ENCODE measurements at regions not wholly inside any gene's neighbourhood (a gene's known extent, or its start where the extent isn't known, plus 50 kb on each side); places are given as distances from the start of the nearest gene placed in this dataset.
A peak's percentile ranks its signal among the peaks of the same experiment; 100 is the strongest.

DNA sequence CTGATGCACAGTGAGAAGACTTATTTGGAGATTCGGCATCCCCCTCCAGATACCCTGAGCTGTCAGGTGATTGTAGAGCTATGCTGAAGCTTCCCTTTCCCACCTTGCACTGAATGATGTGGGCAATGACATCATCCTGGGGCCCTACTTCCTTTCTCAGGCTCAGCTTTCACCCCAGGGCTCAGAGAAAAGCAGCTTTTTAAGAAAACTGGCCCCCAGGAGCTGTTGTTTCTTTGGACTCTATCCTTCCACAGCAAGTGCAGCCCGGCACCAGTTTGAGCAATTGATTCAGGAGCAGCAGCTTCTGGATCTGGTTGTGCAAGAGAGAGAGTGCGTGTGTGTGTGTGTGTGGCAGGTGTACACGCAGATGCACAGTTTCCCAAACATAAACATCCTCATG is 251.3 kb downstream of the ANAPC1 start:
- DNase-seq: no peak

DNA sequence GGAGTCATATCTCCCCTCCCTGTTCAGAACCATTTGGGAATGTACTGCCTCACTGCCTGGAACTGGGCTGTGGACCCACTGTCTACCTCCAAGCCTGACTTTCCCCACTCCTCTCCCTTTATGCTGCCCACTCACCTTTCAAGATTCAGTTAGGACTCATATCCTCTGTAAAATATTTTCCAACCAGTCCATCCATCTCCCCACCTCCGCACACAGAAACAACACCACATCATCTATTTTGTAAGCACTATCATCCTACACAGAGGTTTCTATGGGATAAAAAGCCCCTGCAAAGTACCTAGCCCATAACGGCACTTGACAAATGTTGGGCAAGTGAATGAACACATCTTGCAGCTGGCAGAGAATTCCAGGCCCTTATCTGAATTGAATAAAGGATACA is 250.8 kb downstream of the ANAPC1 start:
- DNase-seq: no peak

DNA sequence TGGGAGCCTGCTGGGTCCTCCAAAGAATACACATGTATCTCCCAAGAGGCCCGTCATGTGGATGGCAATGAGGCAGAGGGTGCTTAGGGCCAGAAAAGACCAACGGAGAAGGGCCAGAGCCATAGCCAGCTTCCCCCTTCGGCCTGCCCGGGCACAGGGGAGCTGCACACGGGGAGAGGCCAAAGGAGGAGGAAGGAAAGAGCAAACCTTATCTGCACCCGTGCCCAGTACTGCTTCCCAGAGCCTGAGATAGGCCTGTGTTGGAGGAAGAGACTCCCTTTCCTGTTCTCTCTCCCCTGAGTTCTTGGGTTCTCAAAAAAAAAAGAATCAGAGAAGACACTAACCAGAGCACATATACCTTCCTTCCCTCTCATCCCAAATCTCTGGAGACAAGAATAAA is 250.3 kb downstream of the ANAPC1 start:
- no peak for DNase-seq

DNA sequence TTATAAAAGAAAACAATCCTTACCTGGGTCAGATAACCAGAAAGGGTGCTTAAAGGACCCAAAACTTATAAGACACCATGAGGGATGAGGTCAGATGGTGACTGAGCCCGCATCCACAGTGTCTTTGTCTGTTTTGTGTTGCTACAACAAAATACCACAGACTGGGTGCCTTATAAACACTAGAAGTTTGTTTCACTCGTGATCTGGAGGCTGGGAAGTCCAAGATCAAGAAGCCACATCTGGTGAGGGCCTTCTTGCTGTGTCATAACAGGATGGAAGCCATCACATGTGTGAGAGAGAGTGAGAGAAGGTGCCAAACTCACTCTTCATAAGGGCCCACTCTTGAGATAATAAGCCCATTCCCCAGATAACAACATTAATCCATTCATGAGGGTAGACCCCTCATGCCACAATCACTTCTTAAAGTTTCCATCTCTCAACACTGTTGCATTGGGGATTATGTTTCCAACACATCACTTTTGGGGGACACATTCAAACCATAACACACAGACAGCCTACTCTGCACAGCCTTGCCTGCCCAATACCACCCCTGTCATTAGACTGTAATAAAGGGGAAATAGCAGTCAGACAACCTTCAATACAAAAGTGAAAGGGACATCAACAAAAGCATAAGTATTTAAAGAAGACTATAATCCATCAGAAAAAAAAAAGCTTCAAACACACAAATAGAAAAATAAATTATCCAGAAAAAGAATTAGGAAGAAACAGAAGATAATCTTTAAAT is 249.8 kb downstream of the ANAPC1 start:
- DNase-seq: no peak

DNA sequence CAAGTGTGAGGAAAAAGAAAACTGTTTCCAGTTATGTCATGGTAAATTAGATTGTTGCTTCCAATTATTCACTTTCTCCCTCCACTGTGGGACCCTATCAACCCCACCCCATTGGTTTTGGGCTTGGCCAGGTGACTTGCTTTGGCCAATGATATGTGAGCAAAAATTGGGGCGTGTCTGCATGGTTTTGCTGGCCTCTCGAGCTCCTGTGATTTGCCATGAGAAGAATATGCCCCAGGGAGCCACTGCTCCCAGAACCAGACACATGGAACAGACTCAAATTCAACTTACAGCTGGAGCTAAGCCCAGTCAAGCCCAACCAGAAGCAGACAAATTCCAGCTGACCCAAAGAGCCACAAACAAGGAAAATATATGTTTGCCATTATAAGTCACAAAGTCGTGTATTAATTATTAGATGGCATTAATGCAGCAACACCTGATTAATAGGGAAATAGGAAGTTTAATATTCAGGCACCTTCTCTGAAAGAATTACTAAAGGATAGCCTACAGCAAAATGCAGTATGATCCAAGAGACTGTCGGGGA is 248.9 kb downstream of the ANAPC1 start:
- peak; percentile 13 for DNase-seq

DNA sequence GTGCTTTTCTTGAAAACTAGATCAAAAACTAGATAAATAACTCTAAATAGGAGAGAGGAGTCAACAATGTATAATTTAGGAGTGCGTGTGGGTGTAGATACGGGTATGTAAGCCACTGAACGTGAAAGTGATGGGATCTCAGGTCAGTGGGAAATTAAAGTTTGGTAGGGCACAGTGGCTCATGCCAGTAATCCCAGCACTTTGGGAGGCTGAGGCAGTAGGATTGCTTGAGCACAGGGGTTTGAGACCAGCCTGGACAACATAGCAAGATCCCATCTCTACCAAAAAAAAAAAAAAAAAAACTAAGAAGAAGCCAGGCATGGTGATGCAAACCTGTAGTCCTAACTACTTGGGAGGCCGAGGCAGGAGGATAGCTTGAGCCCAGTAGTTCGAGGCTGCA is 247.1 kb downstream of the ANAPC1 start:
- DNase-seq: no peak

DNA sequence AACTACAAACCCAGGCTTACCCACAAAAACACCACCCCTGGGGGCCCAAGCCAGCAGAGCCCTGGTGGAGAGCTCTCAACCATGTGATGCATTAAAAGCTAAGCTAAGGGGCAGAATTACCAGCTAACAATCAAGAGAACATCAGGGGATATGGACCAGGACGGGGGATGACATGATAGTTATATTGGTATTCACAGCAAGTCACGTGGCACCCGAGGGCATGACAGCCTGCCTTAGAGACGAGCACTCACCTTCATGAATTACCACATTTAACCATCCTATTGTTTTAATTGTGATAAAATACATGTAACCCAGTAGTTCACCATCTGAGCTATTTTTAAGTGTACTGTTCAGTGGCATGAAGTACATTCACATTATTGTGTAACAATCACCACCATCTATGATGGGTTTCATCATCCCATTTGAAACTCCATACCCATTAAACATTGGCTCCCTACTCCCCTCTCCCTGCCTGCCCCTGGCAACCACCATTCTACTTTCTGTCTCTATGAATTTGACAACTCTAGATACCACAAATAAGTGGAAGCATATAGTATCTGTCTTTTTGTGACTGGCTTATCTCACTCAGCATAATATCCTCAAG is 245.6 kb downstream of the ANAPC1 start:
- no peak for DNase-seq

DNA sequence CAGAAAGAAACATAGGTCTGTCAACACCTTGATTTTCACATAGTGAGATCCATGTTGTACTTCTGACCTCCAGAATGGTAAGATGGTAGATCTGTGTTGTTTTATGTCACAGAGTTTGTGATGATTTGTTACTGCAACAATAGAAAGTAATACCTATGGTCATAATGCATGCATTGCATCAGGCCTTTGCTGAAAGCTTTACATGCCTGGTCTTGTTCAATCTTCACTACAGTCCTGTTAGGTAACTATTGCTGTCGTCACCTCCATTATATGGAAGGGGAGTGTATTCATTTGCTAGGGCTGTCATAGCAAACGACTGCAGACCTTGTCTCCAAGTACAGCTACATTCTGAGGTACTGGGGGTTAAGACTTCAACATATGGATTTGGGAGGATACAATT is 243.5 kb downstream of the ANAPC1 start:
- DNase-seq: no peak

DNA sequence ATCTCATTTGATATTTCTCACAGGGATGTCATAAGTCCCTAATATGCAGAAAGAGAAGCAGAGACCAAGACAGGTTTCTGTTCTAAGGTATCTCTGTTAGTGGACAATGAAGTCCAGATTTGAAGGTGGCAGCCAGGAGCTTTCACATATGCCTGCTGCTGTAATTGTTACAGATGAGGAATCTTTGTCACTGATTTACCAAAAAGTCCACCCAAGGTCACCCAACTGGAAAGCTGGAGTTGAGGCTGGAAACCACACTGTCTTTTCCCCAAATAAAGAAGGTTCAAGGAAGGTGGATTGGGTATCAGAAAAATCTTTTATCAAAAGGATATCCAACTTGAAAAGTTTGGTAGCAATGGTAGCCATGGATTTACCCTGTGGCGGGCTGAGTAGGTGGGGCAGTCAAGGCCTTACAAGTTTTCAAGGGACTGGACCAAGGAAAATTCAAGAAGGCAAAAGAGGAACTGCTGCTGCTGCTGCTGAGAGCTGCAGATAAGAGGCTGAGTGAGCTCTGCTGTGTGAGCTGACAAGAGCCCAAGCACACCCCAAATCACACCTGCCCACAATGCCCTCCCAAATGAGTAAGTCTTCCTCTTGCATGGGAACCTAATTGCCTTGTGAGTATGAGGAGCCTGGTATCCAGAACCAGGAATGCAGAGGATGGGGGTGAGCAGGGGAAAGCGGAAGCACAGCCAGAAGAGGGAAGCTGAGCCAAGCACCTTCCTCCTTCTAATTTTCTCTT is 241.2 kb downstream of the ANAPC1 start:
- no peak for DNase-seq

DNA sequence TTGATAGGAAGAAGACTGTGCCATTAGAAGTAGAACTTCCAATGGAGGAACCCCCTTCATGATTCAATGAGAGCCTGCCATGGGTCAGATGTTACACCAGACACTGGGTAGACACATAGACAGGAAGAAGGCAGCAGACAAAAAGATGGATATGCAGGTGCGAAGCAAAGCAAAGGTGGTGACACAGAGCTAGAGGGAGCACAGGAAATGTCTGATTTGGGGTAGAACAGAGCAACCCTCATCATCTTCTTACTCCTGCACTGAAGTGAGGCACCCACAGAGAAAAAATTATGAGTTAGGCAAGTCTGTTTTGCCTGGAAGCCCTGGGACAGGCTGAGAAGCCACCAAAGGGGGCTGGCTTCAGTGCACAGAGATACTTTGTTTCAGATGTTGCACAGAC is 240.2 kb downstream of the ANAPC1 start:
- no peak for DNase-seq

DNA sequence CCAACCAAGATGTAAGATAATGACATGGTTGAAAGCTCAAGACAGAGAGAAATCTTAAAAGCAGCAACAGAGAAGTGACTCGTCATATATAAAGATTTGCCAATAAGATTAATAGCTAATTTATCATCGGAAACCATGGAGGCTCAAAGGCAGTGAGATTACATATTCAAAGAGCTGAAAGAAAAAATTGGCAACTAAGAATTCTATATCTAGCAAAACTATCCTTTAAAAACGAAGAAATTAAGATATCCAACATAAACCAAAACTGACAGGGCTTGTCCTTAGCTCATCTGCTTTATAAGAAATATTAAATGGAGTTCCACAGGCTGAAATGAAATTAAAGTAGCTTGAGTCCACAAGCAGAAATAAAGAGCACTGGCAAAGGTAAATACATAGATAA is 236.6 kb downstream of the ANAPC1 start:
- no peak for DNase-seq

DNA sequence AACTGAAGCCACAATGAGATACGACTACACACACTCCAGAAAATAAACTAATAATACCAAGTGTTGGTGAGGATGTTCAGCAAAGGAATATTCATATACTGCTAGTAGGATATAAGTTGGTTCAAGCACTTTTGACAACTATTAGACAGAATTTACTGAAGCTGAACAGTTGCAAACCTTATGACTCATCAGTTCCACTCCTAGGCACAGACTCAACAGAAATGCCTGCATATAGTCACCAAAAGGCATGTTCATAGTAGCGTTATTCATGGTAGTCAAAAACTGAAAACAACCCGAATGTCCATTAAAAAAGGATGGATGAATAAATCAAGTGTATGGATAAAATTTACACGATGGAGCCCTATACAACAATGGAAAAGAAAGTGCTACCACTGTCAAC is 232.0 kb downstream of the ANAPC1 start:
- DNase-seq: no peak

DNA sequence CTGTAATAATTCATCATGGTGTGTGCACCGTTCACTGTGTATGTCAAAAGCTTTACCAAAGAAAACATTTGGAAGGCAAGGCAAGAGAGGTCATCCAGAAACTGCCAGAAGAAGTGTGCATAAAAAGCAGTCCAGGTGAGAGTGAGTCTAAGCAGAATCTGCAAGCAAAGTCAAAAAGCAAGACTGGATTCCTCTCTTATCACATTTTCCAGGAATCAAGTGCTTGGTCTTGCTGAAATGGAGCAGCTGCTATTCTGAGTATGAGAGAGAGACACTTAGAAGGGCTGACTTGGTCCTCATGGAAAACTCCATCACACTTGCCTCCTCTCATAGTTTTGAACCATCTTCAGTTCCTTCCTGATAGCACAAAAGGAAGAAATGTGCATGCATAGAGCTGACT is 231.3 kb downstream of the ANAPC1 start:
- DNase-seq: no peak

DNA sequence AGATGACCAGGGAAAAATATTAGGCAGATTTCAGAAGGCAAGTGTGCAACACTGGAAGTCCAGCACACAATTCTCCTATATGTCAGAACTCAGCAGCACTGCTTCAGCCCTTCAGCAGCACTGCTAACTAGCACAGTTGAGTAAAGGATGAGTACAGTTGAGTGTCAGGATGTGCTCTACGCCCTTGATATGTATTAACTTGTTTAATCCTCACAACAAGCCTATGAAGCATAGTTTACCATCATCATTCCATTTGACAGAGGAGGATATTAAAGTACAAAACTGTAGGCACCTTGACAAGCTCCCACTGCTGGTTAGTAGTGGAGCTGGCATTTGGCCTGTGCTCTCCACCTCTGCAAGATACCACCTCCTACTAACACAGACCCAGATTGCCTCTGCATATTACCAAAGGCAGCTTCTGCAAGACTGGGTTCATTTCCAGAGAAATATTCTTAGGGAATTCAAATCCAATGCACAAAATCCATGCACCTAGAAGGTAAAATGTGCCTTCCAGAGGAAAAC is 230.8 kb downstream of the ANAPC1 start:
- DNase-seq: no peak

DNA sequence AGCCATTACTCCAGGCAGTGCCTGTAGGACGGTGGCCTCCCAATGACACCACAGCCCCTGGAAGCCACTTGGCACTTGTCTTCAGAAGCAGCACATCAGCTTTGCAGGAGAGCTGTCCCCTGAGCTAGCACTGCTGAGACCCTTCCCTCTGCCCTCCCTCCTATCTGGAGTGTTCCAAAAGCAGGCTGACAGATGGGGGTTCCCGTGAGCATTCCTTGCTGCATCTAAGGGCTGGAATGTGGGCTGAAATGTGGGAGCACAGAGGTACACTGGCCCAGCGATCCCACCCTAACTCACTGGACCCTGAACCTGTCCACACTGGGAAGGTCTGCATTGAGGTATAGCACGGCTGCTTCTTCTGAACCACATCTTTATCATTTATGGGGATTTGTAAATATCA is 230.1 kb downstream of the ANAPC1 start:
- DNase-seq: no peak

DNA sequence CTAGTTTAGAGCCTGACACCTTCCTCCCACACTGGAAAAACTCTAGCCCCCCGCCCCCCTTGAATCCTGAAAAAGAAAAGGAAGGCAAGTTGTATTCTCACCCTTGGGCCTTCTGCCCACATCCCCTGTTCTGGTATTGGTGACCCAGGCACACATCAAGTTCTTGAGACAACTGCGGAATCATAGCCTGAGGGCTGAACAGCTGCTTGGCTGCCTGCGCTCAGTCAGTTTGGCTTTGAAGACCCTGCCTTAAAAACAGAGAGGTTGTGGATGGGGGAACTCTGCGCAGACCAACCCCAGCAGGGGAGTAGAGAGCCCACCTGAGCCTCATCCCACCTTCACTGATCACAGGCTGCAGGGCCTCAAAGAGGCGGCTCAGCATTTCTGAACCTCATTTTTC is 229.2 kb downstream of the ANAPC1 start:
- DNase-seq: no peak

DNA sequence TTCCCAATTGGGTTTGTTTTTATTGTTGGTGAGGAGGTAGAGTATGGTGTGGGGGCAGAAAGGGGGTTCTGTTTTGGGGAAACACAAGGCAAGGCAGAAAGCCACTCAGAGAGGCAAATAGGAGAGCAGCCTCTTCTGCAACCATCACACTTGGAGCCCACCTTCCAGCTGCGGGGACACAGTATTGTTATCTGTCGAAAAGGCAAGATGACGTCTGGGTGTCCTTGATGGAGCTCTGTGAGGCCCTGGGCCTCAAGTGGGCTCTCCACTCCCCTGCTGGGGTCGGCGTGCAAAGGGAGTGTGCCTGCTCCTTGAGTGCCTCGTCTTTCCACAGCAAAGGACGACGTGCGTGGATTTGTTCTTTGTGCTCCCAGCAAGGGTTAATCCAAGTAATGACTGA is 227.6 kb downstream of the ANAPC1 start:
- DNase-seq: no peak

DNA sequence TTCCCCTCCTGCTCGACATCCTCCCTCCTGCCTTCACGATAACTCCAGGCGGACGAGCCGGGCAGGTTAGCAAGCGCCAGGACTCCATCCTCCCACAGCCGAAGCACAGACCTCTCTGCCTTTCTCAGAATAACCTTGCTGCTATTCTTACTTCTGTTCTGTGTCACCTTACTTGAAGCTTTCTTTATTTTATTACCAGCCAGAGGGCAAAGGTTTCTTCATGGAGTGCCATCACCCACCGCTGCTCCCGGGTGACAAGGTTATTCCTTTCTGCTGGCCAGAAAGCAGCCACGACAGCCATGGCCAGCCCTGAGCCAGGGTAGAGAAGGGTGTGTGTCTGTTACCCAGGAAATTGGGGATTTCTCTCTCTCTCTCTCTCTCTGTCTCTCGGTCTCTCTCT is 227.1 kb downstream of the ANAPC1 start:
- no peak for DNase-seq

DNA sequence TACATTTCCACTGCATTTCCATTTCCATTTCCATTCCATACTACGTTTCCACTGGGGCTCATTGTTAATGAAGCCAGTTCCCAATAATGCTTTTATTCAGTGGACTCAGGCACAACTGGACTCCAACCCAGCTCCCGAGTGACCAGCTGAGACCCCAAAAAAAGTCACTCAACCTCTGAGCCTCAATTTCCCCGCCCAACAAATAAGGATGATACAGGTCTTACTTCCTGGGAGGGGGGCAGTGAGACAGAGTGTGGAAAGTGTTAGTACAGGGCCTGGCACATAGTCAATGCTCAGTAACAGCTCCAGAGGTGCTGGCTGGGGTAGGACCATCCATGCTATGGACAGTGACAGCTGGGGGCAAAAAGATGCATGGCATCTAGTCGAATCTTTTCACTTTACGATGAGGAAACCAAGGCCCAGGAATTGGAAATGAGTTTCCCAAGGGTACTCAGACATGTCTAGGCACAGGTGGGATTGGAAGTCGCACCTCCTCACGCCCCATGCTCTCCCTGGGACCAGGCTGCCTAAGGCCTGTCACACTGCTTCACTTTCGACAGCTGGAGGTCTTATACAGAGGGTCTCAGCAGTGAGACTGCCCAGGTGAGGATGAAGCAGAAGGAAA is 226.5 kb downstream of the ANAPC1 start:
- no peak for DNase-seq

DNA sequence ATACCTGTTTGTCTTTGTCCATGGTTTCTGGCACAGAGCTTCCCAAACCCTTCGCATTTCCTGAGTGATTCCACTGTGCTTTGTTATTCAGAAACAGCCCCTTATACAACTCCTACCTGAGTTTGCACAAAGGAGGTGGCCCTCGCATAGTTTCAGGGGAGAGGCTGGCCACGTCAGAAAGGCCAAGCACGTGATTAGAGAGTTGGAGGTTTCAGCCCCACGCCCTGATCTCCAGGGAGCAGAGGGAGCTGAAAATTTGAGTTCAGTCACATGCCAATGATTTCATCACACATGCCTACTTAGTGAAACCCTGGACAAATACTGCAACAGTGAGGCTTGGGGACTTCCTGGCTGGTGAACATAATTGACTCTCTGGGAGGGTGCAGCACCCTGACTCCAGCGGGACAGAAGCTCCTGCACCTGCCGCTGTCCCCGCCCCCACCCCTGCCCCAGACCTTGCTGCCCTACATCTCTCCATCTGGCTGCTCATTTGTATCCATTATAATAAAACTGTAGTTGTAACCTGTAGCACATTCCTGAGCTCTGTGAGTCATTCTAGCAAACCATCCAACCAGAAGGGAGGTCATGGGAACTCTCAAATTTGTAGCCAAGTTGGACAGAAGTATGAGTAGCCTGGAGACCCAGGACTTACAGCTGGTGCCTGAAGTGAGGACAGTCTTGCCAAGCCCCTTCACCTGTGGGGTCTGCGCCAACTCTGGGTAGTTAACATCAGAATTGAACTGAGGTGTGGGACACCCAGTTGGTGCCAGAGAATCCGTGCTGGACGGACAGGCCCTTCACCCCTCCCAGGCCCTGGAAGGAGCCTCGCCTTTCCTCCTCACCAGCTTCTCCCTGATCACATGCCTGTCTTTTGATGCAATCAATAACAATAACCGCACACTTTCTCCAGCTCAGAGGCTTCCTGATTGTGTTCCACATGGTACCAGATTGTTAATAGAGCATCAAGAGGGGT is 224.3 kb downstream of the ANAPC1 start:
- DNase-seq: no peak

DNA sequence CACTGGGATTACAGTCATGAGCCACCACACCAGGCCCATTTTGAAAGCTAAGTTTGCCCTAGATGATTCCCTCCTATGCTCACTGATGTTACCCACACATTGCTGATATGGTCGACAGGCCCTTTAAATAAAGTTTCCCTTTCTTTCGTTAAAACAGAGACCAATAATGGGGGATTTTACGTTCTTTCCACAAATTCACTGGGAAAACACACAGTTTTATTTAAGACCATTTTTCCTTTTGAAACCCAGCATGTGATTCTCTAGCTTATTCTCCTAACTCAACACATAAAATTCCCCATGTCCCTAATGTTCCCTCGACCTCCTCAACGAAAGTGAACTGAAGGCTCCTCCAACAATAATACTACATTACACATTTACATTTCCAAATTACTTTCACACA is 223.2 kb downstream of the ANAPC1 start:
- DNase-seq: no peak

DNA sequence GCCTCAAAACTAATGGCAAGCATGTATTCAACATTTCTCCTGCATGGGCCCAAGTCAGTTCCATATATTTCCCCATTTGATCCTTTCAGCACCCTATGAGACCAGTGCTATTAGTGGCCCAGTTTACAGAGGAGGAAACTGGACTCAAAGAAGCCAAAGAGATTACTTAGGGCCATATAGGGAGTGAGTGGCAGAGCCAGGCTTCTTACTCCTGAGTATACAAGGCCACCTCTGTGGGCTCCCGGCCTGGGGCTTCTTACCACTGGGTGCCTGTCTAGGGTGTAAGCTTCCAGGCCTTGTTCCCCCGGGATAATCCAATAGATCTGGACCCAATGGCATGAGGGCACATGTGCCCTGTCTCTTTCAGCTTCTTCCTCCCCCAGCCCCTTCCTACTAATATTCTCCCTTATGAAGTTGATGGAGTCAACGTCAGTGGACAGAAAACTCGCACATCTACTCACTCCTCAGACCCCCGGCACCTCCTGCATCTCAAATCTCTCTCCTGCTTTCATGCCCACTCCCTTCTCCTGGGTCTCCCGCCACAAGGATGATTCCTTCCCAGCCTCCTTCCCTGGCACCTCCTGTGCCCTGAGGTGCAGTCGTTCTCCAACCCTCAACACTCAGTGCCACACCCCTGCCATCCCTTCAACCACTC is 222.6 kb downstream of the ANAPC1 start:
- no peak for DNase-seq

Measured in NCI-H446 treated with DMSO at 0.1 percent for 48 hours (cell line).